ENCODE measurements at regions not wholly inside any gene's neighbourhood (a gene's known extent, or its start where the extent isn't known, plus 50 kb on each side); places are given as distances from the start of the nearest gene placed in this dataset.

GRCh38 chr3:14347110-14347509 lies 55.3 kb upstream of the SLC6A6 start:
- H3K4ac ChIP-seq (ENCODE audit: low read depth, low read length) = no peak overlapping the region
- CTCF ChIA-PET = no interaction called here
- dilution Hi-C loops (cut with HindIII; ENCODE audit: low sequenced_read_pairs, unreplicated experiment) = no loop called here

More at GRCh38 chr3:14347110-14347509, 55.3 kb upstream of the SLC6A6 start:
- no TSS peak for BruUV-seq (replicated peaks)
- intact Hi-C loops (cut with micrococcal nuclease) (no loop called here), in situ Hi-C loops (cut with MboI; ENCODE audit: low sequenced_read_pairs) (no loop called here)
- no peak overlapping the region for H3K56ac ChIP-seq (ENCODE audit: extremely low read depth, insufficient read depth, low read length)
- ATAC-seq (ENCODE audit: low read depth) = no peak
- H2BK15ac ChIP-seq (ENCODE audit: low read depth, low read length) = no peak overlapping the region
- H3K4me1 ChIP-seq (ENCODE audit: control insufficient read depth, insufficient read depth, low read length) = peaks cover 17% of the 10 kb centered on the region
- H2AK5ac ChIP-seq (ENCODE audit: low read depth, low read length) = no peak overlapping the region
- no peak for DNase-seq
- H2BK20ac ChIP-seq (ENCODE audit: low read depth, low read length) = no peak overlapping the region
- H2AK9ac ChIP-seq (replicated peaks; ENCODE audit: low read depth, low read length, poor library complexity) = no peak overlapping the region
- no peak for TF ChIP-seq MAFK (IDR thresholded peaks at IDR 0.05; ENCODE audit: low read depth, low read length)
- TF ChIP-seq RAD21 (IDR thresholded peaks at IDR 0.05; ENCODE audit: low read length) = no peak
- TF ChIP-seq, protein P1, sequence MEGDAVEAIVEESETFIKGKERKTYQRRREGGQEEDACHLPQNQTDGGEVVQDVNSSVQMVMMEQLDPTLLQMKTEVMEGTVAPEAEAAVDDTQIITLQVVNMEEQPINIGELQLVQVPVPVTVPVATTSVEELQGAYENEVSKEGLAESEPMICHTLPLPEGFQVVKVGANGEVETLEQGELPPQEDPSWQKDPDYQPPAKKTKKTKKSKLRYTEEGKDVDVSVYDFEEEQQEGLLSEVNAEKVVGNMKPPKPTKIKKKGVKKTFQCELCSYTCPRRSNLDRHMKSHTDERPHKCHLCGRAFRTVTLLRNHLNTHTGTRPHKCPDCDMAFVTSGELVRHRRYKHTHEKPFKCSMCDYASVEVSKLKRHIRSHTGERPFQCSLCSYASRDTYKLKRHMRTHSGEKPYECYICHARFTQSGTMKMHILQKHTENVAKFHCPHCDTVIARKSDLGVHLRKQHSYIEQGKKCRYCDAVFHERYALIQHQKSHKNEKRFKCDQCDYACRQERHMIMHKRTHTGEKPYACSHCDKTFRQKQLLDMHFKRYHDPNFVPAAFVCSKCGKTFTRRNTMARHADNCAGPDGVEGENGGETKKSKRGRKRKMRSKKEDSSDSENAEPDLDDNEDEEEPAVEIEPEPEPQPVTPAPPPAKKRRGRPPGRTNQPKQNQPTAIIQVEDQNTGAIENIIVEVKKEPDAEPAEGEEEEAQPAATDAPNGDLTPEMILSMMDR (conservative IDR thresholded peaks at IDR 0.05; ENCODE audit: low read depth, low read length) = no peak
- no peak for TF ChIP-seq MXI1 (IDR thresholded peaks at IDR 0.05; ENCODE audit: borderline replicate concordance, low read depth, low read length)
- no peak for TF ChIP-seq CEBPB (IDR thresholded peaks at IDR 0.05; ENCODE audit: low read depth, low read length)
- TF ChIP-seq, protein P2, sequence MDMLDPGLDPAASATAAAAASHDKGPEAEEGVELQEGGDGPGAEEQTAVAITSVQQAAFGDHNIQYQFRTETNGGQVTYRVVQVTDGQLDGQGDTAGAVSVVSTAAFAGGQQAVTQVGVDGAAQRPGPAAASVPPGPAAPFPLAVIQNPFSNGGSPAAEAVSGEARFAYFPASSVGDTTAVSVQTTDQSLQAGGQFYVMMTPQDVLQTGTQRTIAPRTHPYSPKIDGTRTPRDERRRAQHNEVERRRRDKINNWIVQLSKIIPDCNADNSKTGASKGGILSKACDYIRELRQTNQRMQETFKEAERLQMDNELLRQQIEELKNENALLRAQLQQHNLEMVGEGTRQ (IDR thresholded peaks at IDR 0.05; ENCODE audit: low read depth, low read length) = no peak
- no peak for TF ChIP-seq MAZ (IDR thresholded peaks at IDR 0.05; ENCODE audit: borderline replicate concordance, low read depth, low read length)
- TF ChIP-seq BHLHE40 (IDR thresholded peaks at IDR 0.05; ENCODE audit: low read depth, low read length) = no peak
- TF ChIP-seq RCOR1 (IDR thresholded peaks at IDR 0.05; ENCODE audit: insufficient replicate concordance, low read length) = no peak
- no peak for TF ChIP-seq FOS (IDR thresholded peaks at IDR 0.05; ENCODE audit: low read depth, low read length)
- no peak overlapping the region for H4K5ac ChIP-seq (ENCODE audit: low read depth, low read length)
- H2BK5ac ChIP-seq (ENCODE audit: low read depth, low read length, poor library complexity, severe bottlenecking) = no peak overlapping the region
- no peak overlapping the region for H4K8ac ChIP-seq (ENCODE audit: low read depth in 2 of 2, low read length in 2 of 2)
- POLR2A ChIA-PET (ENCODE audit: unreplicated experiment) = no interaction called here
- H3K36me3 ChIP-seq (ENCODE audit: control insufficient read depth, insufficient read depth, low read length) = no peaks in the 10 kb centered on the region
- H3K18ac ChIP-seq (ENCODE audit: low read depth, low read length) = no peak overlapping the region
- no peaks in the 10 kb centered on the region for H4K20me1 ChIP-seq (ENCODE audit: insufficient read depth, low read length)
- no peak overlapping the region for H2AFZ ChIP-seq (replicated peaks; ENCODE audit: low read length, poor library complexity)
- H3K27ac ChIP-seq (ENCODE audit: insufficient read depth, low read length) = no peak overlapping the region
- no peak overlapping the region for H3K4me2 ChIP-seq (ENCODE audit: low read depth, low read length)
- H3K79me1 ChIP-seq (ENCODE audit: low read depth in 1 of 2, low read length in 2 of 2) = no peaks in the 10 kb centered on the region
- WGBS, 2 experiments (ENCODE audit: extremely low coverage in 2 of 2, insufficient read length in 1 of 2) = 71% methylated on average over 6 of the region's 7 CpGs; no CpG with 5 or more reads in 1 of the 2 experiments
- H3K9me3 ChIP-seq (ENCODE audit: control insufficient read depth, insufficient read depth, low read length) = no peaks in the 10 kb centered on the region; the same call in 1 of the 2 replicates
- H3K14ac ChIP-seq (replicated peaks; ENCODE audit: low read depth, low read length) = no peak overlapping the region
- no peak overlapping the region for H4K91ac ChIP-seq (ENCODE audit: insufficient read depth, low read depth, low read length)
- H3K9me1 ChIP-seq (ENCODE audit: insufficient read depth, low read length) = peaks cover 8% of the 10 kb centered on the region; the same call in 1 of the 2 replicates
- no peak overlapping the region for H3K4me3 ChIP-seq (ENCODE audit: insufficient read depth, low read depth, low read length)
- H3K27me3 ChIP-seq (ENCODE audit: control insufficient read depth, insufficient read depth, low read length) = peaks cover 16% of the 10 kb centered on the region
- no peak overlapping the region for H3K23ac ChIP-seq (ENCODE audit: low read depth, low read length)
- no peak overlapping the region for H3K9ac ChIP-seq (ENCODE audit: low read depth, low read length)
- H2BK120ac ChIP-seq (ENCODE audit: low read depth, low read length) = no peak overlapping the region
